Fibroblast of skin of right biceps (primary cell): ENCODE measurements at regions not wholly inside any gene's neighbourhood (a gene's known extent, or its start where the extent isn't known, plus 50 kb on each side); places are given as distances from the start of the nearest gene placed in this dataset.
"Not testable (repeated sequence)": the region's sequence is repeated elsewhere in the genome, so short reads cannot be mapped to it uniquely, and the experiment has no call there.

Source experiments
- DNase-seq: peaks from one replicate; pipeline ENCODE4 v3.0.0-alpha.2; 2013

DNA sequence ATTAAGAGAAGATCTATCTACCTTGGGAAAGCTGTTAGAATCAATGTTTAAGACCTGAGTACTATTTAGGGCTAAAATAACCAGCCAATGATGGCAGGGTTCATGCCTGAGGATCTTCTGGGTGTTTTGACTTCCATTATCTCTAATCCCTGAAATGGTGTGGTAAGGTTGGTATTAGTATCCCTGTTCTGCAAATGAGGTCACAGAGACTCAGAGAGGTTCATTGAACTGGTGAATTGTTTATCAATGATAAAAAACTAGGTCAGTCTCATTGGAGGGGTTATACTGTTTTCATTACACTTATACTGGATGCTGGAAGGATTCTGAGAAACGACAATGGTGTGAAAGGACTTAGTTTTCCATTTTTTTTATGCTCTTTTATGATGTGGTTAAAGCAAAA lies 264.8 kb downstream of the KLF5 start:
- DNase-seq: no peak

DNA sequence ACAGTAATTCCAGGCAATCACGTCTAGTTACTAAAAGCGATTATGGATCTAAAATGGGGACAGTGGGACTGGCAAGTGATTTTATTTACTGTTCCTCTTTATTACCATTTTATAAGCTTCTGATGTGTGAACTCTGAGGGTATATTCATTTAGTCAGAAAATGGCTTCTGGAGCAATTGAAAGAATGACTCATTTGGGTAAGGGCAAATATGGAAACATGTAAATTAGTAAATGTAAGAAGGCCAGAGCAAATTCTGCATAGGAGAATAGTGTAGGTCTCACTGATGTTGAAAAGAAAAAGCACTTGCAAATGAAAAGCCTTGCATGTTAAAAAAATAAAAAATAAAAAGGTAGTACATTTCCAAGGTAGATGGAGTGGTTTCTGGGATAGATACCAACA lies 262.2 kb downstream of the KLF5 start:
- no peak for DNase-seq

DNA sequence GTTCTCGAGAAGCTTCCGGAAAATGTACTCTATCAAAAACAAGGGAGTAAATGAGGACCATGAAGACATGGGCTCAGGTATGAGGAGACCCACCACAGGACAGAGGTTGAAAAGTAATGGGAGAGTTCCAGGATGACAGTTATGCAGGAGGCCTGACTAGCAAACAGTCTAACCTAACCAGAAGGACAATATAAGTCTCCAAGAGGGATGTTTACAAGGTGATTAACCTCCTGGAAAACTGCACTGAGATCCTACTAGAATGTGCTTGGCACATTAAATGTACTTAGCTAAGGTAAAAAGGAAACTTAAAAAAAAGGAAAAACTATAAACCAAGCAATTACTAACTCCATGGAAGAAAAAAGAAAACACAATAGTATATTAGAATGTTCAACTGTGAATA lies 258.3 kb downstream of the KLF5 start:
- no peak for DNase-seq

DNA sequence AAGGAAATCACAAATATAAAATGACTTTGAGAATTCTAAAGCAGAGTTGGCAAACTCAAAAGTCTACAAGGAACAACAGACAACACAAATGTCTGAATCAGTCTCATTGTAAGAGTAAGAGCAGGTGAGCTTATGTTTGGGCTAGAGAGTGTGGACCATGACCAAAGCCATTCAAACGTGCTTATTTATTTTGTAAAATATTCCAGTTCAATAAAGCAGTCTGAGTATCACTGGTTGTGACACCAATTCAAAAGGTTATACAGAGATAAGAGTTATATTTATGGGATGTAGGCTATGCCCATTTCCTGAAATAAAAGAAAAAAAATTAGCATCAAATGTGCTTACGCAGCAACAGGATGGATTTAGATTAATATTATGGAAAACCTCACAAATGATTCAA lies 251.6 kb downstream of the KLF5 start:
- no peak for DNase-seq

DNA sequence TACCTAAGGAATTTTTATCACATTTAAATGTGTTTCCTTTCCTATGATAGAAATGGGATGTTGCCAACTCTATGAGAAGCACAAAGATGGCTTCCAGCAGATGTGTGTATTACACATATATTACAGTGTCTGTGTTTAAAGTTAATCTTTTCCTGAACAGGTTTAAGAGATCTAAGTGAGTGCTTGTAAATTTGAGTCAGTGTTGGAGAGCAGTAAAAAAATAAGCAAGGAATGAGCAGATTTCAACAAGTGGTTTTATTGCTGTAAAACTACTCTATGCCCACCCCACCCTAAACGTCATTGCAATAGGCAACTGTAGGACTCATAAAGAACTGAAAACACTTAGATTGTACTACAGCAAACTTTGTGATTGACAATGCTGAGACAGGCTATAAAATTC lies 248.7 kb downstream of the KLF5 start:
- DNase-seq: peak; percentile 5

DNA sequence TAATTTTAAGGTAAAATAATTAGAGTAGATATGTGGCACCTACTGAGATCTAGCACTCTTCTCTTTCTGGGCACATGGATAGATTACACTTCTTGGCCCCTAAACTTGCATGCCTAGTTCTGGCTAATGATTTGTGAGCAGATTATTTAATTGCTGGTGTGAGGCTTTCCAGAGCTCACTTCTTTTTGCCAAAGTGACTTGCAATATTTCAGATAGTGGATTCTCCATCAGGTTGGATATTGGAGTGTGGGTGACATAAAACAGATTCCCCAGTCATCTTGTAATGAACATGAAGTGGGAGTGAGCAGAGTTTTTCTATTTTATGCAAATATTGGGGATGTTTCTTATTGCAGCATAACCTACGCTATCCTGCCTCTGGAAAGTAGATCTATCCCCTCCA lies 247.9 kb downstream of the KLF5 start:
- no peak for DNase-seq

DNA sequence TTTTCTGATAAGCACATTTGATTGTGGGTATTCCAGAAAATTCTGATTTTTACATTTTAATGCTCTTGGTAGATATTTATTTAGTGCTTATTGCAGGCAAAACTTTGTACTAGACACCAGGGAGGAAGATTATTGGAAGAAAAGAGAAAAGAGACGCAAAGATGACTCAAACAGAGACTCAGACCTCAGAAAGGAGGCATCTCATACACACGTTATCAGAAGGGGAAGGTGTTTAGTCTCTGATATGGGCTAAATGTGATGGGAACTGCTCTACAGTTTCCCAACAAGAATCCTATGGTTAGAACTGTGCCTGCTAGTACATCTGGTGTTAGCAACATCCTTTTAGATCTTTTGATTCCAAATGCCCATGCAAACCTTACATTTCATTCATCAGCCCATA lies 245.6 kb downstream of the KLF5 start:
- DNase-seq: no peak

DNA sequence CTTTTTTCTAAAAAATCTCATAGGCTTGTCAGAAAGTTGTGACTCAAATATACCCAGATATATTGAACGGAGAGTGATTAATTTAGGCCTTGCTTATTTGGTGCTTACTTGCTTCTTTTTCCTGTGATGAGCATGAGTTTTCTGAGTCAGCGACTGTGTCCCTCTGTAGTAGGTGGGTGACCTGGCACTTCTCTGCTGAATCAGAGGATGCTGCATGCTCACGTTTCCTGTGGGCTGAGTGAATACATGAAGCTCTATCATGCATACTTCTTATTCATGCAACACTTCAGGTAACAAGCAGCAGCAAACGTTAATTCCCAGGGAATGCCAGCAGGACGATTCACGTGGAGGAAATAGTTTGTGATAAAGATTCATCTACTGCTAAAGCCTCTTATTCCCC lies 245.0 kb downstream of the KLF5 start:
- peak; percentile 76 for DNase-seq

DNA sequence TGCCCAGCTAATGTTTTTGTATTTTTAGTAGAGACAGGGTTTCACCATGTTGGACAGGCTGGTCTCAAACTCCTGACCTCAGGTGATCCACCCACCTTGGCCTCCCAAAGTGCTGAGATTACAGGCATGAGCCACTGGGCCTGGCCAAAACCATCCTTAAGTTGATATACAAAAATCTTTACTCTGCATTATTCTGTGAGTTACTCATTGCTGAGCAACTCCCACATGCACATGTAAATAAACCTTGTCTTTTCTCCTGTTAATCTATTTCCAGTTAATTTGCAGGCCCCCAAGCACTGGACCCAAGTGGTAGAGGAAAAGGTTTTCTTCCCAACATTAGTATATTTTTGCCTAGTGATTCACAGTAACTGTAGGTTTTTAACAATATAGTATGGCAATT lies 242.8 kb downstream of the KLF5 start:
- not testable (repeated sequence) for DNase-seq

DNA sequence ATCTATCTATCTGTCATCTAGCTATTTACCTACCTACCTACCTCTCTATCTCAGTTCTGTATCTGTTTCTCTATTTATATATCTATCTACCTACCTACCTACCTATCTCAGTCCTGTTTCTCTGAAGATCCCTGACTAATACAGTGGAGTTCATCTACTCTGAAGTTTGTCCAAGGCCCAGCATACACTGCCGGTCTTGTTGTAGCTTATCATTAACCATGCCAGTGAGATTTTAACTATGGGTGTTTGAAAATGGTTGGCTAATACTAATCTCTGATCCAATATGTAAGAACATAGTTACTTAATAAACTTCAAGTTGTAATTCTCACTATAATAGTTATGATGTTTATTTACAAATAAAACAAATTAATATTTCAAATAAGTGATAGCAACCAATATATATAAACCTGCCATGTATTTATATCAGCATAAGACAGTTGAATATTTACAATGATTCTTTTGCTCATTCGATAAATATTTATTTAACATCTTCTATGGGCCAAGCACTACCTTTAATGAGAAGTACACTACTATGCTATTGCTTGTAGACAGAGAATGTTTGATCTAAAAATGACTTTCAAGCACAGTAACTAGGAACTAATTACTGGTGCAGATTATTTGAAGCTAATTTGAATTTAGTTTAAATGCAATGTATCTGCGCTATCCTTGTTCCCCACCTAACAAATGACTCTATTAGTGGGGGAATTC lies 242.1 kb downstream of the KLF5 start:
- DNase-seq: no peak

DNA sequence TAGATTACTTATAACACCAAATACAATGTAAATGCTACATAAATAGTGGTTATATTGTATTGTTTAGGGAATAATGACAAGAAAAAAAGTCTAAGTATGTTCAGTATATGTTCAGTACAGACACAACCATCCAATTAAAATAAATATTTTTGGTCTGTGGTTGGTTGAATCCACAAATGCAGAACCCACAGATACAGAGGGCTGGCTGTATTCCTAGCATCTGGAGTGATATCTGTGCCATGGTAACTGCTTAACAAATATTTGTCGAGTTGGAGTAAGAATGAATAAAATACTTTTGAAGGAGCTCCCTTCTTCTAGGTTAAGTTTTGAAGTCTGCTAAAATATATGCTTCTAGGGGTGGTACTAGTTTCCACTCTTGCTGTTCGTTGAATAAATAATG lies 241.0 kb downstream of the KLF5 start:
- DNase-seq: peak; percentile 18

DNA sequence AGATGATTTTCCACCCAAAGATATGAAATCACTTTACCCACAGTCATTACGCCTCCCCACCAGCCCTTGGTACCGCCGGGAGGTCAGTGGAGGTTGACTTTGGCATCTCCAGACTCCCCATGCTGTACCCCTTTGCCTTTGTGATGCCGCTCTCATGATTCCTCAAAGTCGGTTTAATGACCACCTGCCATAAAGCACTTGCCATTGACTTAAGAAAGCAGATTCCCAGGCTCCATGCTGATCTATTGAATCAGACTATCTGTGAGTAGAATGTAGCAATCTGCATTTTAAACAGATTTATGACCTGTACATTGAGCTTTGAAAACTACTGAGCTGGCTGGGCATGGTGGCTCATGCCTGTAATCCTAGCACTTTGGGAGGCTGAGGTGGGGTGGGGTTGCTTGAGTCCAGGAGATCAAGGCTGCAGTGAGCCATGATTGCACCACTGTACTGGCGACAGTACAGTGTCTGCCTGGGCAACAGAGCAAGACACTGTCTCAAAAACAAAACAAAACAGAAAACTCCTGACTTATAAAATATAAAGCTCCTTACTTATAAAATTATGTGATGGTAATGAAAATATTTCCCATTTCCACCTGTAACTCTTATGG lies 235.2 kb downstream of the KLF5 start:
- DNase-seq: no peak

DNA sequence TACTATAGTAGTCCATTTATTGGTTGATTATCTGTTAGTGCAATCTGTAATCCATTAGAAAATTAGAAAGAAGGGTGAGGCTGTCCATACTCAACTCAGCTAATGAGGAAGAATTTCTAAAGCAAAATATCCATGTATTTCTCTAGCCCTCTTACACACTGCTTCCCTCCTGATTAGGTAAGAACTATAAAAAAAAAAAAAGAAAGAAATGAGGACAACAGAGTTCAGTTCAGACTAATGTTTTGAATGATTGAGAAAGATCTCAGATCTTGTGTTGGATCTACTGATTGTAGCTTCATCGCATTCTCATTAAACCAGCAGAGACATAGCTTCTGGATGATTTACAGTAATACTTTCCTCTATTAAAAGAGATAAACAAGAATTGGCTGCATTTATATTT lies 233.3 kb downstream of the KLF5 start:
- no peak for DNase-seq

DNA sequence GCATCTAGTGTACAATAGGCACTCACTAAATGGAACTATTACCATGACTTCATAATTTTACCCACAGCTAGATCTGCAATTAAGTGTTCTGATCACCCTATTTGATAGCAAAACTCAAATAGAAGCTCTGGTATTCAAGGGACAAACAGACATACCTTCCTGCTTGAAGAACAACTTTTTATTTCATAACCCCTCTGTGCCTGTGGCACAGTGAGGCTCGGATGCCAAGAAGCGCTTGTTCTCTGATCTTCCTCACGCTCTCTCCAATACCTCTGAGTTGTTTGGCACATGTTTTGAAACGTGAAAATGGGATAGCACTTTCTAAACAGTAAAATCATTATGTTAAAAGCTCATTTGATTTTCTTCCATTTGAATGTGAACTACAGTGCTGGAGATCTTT lies 232.0 kb downstream of the KLF5 start:
- DNase-seq: no peak

DNA sequence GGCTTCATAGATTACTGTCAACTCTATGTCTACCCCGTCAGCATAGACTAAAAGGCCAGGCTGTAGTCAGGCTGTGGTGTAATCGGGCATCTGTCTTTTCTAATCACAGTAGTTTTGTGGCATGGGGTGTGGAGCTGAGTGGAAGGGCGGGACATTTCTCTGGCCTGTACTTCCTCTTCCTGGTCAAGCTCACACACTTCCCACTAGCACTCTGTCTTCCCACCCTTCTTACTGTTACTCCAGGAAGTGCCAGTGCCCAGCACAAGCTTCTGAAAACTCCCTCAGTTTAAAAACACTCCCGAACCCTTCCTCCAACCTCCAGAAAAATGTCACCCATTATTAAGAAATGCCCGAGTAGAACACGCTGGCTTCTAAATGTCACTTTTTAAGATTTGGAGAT lies 229.8 kb downstream of the KLF5 start:
- no peak for DNase-seq

DNA sequence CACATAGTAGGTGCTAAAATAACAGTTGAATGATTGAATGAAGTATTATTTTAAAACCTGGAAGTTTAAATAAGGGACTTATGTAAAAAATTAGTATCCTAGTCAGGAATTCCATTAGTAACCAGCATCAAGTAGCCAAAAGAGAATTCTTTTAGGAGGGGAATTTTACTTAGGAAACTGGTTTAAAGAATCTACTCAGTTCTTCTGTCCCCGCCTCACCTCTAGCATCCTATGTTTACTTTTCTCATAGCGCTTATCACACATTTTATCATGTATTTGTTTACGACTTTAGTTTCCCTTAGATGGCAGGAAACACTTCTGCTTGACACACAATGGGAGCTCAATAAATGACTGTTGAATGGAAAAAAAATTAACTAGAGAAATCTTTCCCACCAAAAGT lies 229.0 kb downstream of the KLF5 start:
- no peak for DNase-seq

DNA sequence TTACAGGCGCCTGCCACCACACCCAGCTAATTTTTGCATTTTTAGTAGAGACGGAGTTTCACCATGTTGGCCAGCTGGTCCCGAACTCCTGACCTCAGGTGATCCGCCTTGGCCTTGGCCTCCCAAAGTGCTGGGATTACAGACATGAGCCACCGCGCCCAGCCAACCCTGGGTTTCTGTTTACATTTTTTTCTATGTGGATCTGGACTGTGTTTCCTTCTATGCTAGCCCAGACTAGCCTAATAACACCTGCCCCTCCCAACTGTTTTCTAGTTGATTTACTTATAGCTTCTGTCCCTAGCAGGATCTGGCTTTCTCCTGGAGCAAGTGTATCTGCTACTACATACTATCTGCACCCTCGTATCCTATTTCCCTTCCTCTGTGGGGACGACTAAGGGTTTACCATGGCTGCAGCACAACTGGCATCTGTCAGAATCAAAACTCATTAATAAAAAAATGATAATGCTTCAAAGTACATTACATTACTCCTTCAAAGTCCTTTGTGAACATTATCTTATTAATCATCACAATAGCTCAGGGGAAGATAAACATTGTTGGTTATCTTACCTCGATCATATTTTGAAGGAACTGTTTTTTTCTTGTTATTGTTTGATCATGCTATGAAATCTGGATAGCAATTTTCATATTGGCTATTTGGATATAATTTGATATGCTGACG lies 228.3 kb downstream of the KLF5 start:
- no peak for DNase-seq

DNA sequence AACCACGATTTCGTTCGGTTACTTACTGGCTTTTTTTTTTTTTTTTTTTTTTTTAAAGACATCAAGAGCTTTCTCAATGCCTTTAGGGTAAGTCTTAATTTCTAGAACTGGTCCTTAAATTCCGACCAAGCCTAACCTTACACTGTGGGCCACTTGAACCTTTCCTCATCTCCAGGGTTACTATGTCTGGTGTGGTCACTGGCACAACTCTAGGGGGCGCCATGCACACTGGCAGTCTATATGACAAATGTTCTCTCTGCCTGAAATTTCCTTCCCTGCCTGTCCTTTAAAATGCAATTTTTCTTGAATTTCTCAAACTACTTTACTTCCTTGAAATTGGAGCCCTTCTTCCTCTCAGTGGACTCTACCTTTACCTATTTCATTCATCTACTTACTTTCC lies 227.4 kb downstream of the KLF5 start:
- DNase-seq: no peak

DNA sequence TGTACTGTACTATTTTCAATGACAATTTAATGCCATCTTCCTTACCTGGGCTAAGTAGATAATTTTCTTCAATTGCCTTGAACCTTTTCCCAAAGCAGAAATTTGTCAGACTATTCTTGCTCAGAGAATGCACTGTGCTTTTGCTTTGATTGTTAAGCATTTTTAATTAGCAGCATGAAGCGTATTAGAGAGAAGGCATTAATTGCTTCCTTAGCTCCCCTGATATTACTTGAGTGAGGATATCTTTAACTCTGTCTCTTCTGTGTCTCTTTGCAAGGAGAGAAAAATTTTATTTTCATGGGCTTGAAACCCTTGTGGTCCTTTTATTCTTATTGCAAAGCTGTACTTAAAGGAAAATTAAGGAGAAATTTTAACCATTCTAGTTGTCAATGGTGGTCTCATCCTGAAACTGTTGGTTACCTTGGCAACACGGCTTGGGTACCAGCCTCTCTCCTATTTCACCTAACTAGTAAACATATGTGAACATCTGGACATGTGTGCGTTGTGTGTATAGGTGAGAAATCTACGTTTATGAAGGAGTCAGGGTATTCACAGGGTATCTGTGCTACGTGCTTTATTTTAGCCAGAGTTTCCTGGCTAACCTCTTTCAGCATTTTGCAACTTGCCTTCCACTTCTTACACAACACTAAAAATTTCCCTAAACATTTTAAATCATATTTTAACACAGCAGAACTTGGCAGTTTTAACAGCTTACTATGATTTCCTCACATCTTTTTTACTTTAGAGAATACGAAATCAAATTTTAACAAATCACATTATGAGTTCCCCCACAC lies 225.5 kb downstream of the KLF5 start:
- DNase-seq: no peak

DNA sequence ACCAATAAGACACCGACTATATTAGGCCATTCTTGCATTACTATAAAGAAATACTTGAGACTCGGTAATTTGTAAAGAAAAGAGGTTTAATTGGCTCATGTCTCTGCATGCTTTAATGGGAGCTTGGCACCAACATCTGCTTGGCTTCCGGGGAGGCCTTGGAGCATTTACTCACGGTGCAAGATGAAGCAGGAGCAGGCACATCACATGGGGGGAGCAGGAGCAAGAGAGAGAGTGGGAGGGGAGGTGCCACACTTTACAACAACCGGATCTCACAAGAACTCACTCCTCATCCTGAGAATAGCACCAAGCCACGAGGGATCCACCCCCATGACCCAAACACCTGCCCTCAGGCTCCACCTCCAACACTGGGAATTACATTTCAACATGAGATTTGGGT lies 224.8 kb downstream of the KLF5 start:
- no peak for DNase-seq

DNA sequence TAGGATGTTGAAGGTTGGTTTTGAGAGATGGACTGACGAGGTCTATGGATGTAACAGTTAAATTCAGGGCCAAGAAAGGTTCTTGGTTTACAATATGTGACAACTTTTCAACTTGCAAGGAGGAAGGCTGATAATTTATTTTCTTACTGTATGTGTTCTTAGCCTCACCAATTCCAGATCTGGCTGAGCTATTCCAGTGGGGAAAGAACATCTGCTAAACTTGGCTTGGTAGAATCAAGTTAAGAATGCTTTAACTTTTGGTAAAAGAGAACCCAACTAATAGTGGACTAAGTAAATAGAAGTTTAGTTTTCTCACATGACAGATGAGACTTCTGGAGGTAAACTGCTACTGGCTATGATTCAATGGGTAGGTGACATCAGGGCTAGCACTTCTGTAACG lies 222.9 kb downstream of the KLF5 start:
- no peak for DNase-seq

DNA sequence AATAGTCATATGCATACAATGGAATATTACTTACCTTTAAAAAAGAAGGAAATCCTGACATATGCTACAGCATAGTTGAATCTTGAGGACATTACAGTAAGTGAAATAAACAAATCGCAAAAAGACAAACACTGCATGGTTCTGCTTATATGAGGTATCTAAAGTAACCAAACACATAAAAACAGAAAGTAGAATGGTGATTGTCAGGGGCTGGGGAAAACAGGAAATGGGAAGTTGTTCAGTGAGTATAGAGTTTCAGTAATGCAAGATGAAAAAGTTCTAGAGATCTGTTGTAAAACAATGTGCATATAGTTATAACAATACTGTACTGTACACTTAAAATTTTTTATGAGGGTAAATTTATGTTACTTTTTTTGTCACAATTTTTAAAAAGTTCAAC lies 219.4 kb downstream of the KLF5 start:
- no peak for DNase-seq

DNA sequence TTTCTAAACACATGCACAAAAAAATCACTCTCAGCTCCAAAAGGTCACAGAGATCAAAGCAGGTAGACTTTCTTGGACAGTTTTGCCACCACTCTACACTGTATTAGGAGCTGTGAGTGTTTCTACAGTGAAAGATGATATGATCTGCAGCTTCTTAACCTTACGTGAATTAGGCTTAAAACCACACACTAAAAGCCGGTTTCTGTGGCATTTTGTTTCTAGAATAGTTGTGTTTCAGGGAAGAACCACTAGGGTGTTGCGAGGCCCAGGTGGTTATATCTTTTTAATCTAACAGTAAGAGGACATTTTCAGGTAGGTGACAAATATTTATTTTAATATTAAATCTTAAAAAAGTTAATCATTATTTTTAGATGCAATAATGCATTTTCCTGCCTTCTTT lies 216.4 kb downstream of the KLF5 start:
- no peak for DNase-seq

DNA sequence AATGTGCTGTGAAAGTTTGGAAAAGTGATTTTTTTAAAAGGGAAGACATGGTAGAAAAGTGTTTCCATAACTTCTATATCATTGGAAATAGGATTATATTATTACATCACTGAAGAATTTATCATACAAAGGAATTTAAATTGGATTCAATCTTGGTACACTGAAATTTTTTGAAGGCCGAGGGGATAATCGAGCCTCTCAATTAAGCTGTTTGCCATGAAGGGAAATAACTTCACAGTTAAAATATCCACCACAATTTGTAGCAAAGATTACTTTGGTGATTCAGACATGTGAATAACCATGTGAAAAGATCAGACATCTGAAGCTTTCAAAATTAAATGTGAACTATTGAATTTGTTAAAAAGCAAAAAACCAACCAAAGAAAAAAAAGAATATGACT lies 215.3 kb downstream of the KLF5 start:
- peak; percentile 80 for DNase-seq
